ENCODE measurements at regions not wholly inside any gene's neighbourhood (a gene's known extent, or its start where the extent isn't known, plus 50 kb on each side); places are given as distances from the start of the nearest gene placed in this dataset.

- H3K4me3 ChIP-seq (ENCODE audit: low read depth, low read length) = no peak overlapping the region
- no peak for TF ChIP-seq CTCF (IDR thresholded peaks at IDR 0.05; ENCODE audit: borderline replicate concordance, insufficient read depth, low read depth, low read length)
Observed at GRCh38 chr13:44093607-44094564, 214.2 kb downstream of the LACC1 start.

- no peak for TF ChIP-seq CTCF (IDR thresholded peaks at IDR 0.05; ENCODE audit: borderline replicate concordance, insufficient read depth, low read depth, low read length)
- no peak overlapping the region for H3K4me3 ChIP-seq (ENCODE audit: low read depth, low read length)
Observed at GRCh38 chr13:44096901-44097300, 217.2 kb downstream of the LACC1 start.

- no peak for TF ChIP-seq CTCF (IDR thresholded peaks at IDR 0.05; ENCODE audit: borderline replicate concordance, insufficient read depth, low read depth, low read length)
- H3K4me3 ChIP-seq (ENCODE audit: low read depth, low read length) = no peak overlapping the region
Observed at GRCh38 chr13:44098559-44098958, 218.9 kb downstream of the LACC1 start.

GRCh38 chr13:44101347-44102083 lies 221.8 kb downstream of the LACC1 start:
- no peak overlapping the region for H3K4me3 ChIP-seq (ENCODE audit: low read depth, low read length)
- no peak for TF ChIP-seq CTCF (IDR thresholded peaks at IDR 0.05; ENCODE audit: borderline replicate concordance, insufficient read depth, low read depth, low read length)

- TF ChIP-seq CTCF (IDR thresholded peaks at IDR 0.05; ENCODE audit: borderline replicate concordance, insufficient read depth, low read depth, low read length) = no peak
Observed at GRCh38 chr13:44103429-44104196, 223.9 kb downstream of the LACC1 start.

GRCh38 chr13:44104197-44104490 lies 224.4 kb downstream of the LACC1 start:
- H3K4me3 ChIP-seq (ENCODE audit: low read depth, low read length) = no peak overlapping the region
- TF ChIP-seq CTCF (IDR thresholded peaks at IDR 0.05; ENCODE audit: borderline replicate concordance, insufficient read depth, low read depth, low read length) = no peak

More at GRCh38 chr13:44103429-44104196, 223.9 kb downstream of the LACC1 start:
- H3K4me3 ChIP-seq (ENCODE audit: low read depth, low read length) = no peak overlapping the region
